K562 (cell line): ENCODE measurements at regions not wholly inside any gene's neighbourhood (a gene's known extent, or its start where the extent isn't known, plus 50 kb on each side); places are given as distances from the start of the nearest gene placed in this dataset.

ENCODE experiments used
- CBFB ChIP-seq: sonication (generic); formaldehyde crosslinking; IDR thresholded peaks from 2 replicates; pipeline ENCODE4 v1.4.0; 2020; ENCODE audit warnings: mild to moderate bottlenecking, missing genetic modification reagents
- CHAMP1 ChIP-seq: fragments of 450-650 bp; IDR thresholded peaks from 2 replicates; pipeline ENCODE4 v1.6.1; 2016; ENCODE audit warnings: mild to moderate bottlenecking
- CREBBP ChIP-seq: IDR thresholded peaks from one replicate; pipeline ENCODE4 v1.6.1; 2012; ENCODE audit warnings: low read depth, mild to moderate bottlenecking, control low read depth, inconsistent platforms, low read length
- EP300 ChIP-seq: IDR thresholded peaks from 2 replicates; pipeline ENCODE4 v1.6.1; 2012; ENCODE audit warnings: low read length, improper control_type of control experiment
- POLR2AphosphoS2 ChIP-seq: IDR thresholded peaks from 2 replicates; pipeline ENCODE4 v1.6.1; 2012; ENCODE audit warnings: low read length, improper control_type of control experiment
- REST ChIP-seq, 2 experiments: fragments of 450-650 bp; formaldehyde crosslinking in 1 of 2; IDR thresholded peaks; 2 replicates each; pipeline versions ENCODE4 v1.4.0 to v1.6.1; 2014 to 2020; ENCODE audit warnings: mild to moderate bottlenecking in 2 of 2, borderline replicate concordance in 1 of 2, low read depth in 1 of 2
- SMARCE1 ChIP-seq: fragments of 450-650 bp; IDR thresholded peaks from 2 replicates; pipeline ENCODE4 v1.7.1; 2016; ENCODE audit warnings: mild to moderate bottlenecking
- TBL1XR1 ChIP-seq, 2 experiments: IDR thresholded peaks; 2 replicates each; pipeline ENCODE4 v1.6.1; 2012; ENCODE audit warnings: improper control_type of control experiment in 2 of 2, low read length in 2 of 2, mild to moderate bottlenecking in 1 of 2
- ZBTB33 ChIP-seq: sonication (generic); formaldehyde crosslinking; IDR thresholded peaks from 2 replicates; pipeline ENCODE4 v1.8.1; 2023; ENCODE audit warnings: mild to moderate bottlenecking, missing genetic modification reagents
- ZNF324 ChIP-seq: fragments of 250-450 bp; sonication (Bioruptor Pico); IDR thresholded peaks from 2 replicates; pipeline ENCODE4 v1.4.0; 2020; ENCODE audit warnings: mild to moderate bottlenecking

- TF ChIP-seq TBL1XR1 (IDR thresholded peaks at IDR 0.05; ENCODE audit: low read length in 2 of 2) (no peak), ZNF324 (CRISPR knock-in tag) (no peak), CHAMP1 (no peak), CREBBP (no peak), CBFB (no peak), POLR2AphosphoS2 (no peak), SMARCE1 (no peak), ZBTB33 (no peak), REST (IDR thresholded peaks at IDR 0.05; ENCODE audit: borderline replicate concordance) (no peak), REST (CRISPR knock-in tag; IDR thresholded peaks at IDR 0.05; ENCODE audit: low read depth) (no peak), EP300 (no peak)
These were observed 558.3 kb downstream of the BRD1 start for GRCh38 chr22:49269371-49269770.
